Hepatic stellate cell (primary cell): ENCODE measurements at regions not wholly inside any gene's neighbourhood (a gene's known extent, or its start where the extent isn't known, plus 50 kb on each side); places are given as distances from the start of the nearest gene placed in this dataset.

Source experiments
- DNase-seq: peaks from one replicate; pipeline ENCODE4 v3.0.0; 2011; ENCODE audit warnings: low spot score

GRCh38 chr6:79864421-79864820, 82.9 kb downstream of the ELOVL4 start:
- no peak for DNase-seq

GRCh38 chr6:79864001-79864400, 83.4 kb downstream of the ELOVL4 start:
- no peak for DNase-seq

GRCh38 chr6:79863566-79863965, 83.8 kb downstream of the ELOVL4 start:
- no peak for DNase-seq

GRCh38 chr6:79862711-79863110, 84.6 kb downstream of the ELOVL4 start:
- DNase-seq: no peak

GRCh38 chr6:79862126-79862525, 85.2 kb downstream of the ELOVL4 start:
- DNase-seq: no peak

GRCh38 chr6:79861023-79861422, 86.3 kb downstream of the ELOVL4 start:
- no peak for DNase-seq

GRCh38 chr6:79847426-79847825, 99.9 kb downstream of the ELOVL4 start:
- DNase-seq: no peak

- no peak for DNase-seq
These were observed 104.8 kb downstream of the ELOVL4 start for GRCh38 chr6:79842376-79843040.

- DNase-seq: no peak
These were observed 105.6 kb downstream of the ELOVL4 start for GRCh38 chr6:79841577-79842375.

GRCh38 chr6:79838851-79839250, 108.5 kb downstream of the ELOVL4 start:
- DNase-seq: no peak

- DNase-seq: no peak
These were observed 113.4 kb downstream of the ELOVL4 start for GRCh38 chr6:79833964-79834284.

- no peak for DNase-seq
These were observed 113.9 kb downstream of the ELOVL4 start for GRCh38 chr6:79833264-79833963.

GRCh38 chr6:79832723-79833122, 114.6 kb downstream of the ELOVL4 start:
- DNase-seq: no peak

GRCh38 chr6:79824202-79824601, 123.2 kb downstream of the ELOVL4 start:
- no peak for DNase-seq

GRCh38 chr6:79821859-79822258, 125.5 kb downstream of the ELOVL4 start:
- peak; percentile 11 for DNase-seq

- DNase-seq: no peak
These were observed 128.9 kb downstream of the ELOVL4 start for GRCh38 chr6:79818471-79818870.

GRCh38 chr6:79814940-79815339, 132.4 kb downstream of the ELOVL4 start:
- DNase-seq: no peak

GRCh38 chr6:79813854-79814709, 133.3 kb downstream of the ELOVL4 start:
- DNase-seq: peak; percentile 34

- DNase-seq: no peak
These were observed 134.1 kb downstream of the ELOVL4 start for GRCh38 chr6:79813143-79813850.

GRCh38 chr6:79812195-79812594, 135.2 kb downstream of the ELOVL4 start:
- no peak for DNase-seq

GRCh38 chr6:79810871-79811270, 136.5 kb downstream of the ELOVL4 start:
- DNase-seq: no peak
